HEK293 (cell line): ENCODE measurements at regions not wholly inside any gene's neighbourhood (a gene's known extent, or its start where the extent isn't known, plus 50 kb on each side); places are given as distances from the start of the nearest gene placed in this dataset.

Experiments
- CTCF ChIA-PET: fragments of 350-600 bp; formaldehyde crosslinking; extraction: SDS; loops from one replicate; lab custom pipeline; 2021; ENCODE audit warnings: antibody characterized with exemption; lab: Yijun Ruan, JAX
- POLR2A ChIA-PET: fragments of 300-600 bp; formaldehyde crosslinking; extraction: SDS; loops from one replicate; lab custom pipeline; 2020; ENCODE audit warnings: antibody characterized with exemption, inconsistent platforms; lab: Yijun Ruan, JAX
- H3K27ac ChIP-seq: fragments of 200-500 bp; sonication (Bioruptor generic); 2 replicates; pipeline ENCODE4 v1.5.1; 2014; ENCODE audit warnings: low read depth, low read length, control low read depth, inconsistent platforms; ENCODE audit errors: extremely low read depth
- H3K36me3 ChIP-seq, 2 experiments: fragments of 200-500 bp in 1 of 2; sonication (Bioruptor generic) in 1 of 2; 1 replicate in 1 of 2; 2 replicates in 1 of 2; pipeline ENCODE4 v1.5.1; 2014 to 2017; ENCODE audit warnings: inconsistent platforms in 2 of 2, low read length in 2 of 2; ENCODE audit not compliant: control insufficient read depth in 2 of 2, insufficient read depth in 1 of 2
- H3K4me1 ChIP-seq: fragments of 200-500 bp; sonication (Bioruptor generic); 2 replicates; pipeline ENCODE4 v1.5.1; 2014; ENCODE audit warnings: mild to moderate bottlenecking, low read length, inconsistent platforms; ENCODE audit not compliant: control insufficient read depth, insufficient read depth
- H3K4me3 ChIP-seq: 2 replicates; pipeline ENCODE4 v1.5.1; 2011; ENCODE audit warnings: low read depth, mild to moderate bottlenecking, control low read depth, low read length, moderate library complexity
- H3K9me3 ChIP-seq: fragments of 200-500 bp; sonication (Bioruptor generic); 2 replicates; pipeline ENCODE4 v1.5.1; 2014; ENCODE audit warnings: low read depth, low read length, inconsistent platforms; ENCODE audit not compliant: control insufficient read depth, insufficient read depth
- GLIS1 ChIP-seq: fragments of 450-650 bp; formaldehyde crosslinking; IDR thresholded peaks from 2 replicates; pipeline ENCODE4 v1.5.1; 2016; ENCODE audit warnings: missing biosample characterization, missing genetic modification characterization
- HOXC10 ChIP-seq: sonication (generic); formaldehyde crosslinking; IDR thresholded peaks from 2 replicates; pipeline ENCODE4 v1.8.1; 2023; ENCODE audit warnings: mild to moderate bottlenecking, missing genetic modification reagents
- PRDM10 ChIP-seq: fragments of 450-650 bp; formaldehyde crosslinking; IDR thresholded peaks from 2 replicates; pipeline ENCODE4 v1.5.1; 2016; ENCODE audit warnings: missing biosample characterization, missing genetic modification characterization
- PRDM4 ChIP-seq: fragments of 450-650 bp; formaldehyde crosslinking; IDR thresholded peaks from 2 replicates; pipeline ENCODE4 v1.5.1; 2017; ENCODE audit warnings: missing biosample characterization, missing genetic modification characterization
- ZBTB11 ChIP-seq: fragments of 450-650 bp; formaldehyde crosslinking; conservative IDR thresholded peaks from 2 replicates; pipeline ENCODE4 v1.5.1; 2016; ENCODE audit warnings: low read depth, missing biosample characterization, missing genetic modification characterization
- ZNF140 ChIP-seq: fragments of 450-650 bp; formaldehyde crosslinking; IDR thresholded peaks from 2 replicates; pipeline ENCODE4 v1.5.1; 2016; ENCODE audit warnings: missing biosample characterization, missing genetic modification characterization
- ZNF341 ChIP-seq: fragments of 450-650 bp; formaldehyde crosslinking; IDR thresholded peaks from 2 replicates; pipeline ENCODE4; 2016; ENCODE audit warnings: low read depth, missing biosample characterization, missing genetic modification characterization
- ZNF366 ChIP-seq: fragments of 450-650 bp; formaldehyde crosslinking; conservative IDR thresholded peaks from 2 replicates; pipeline ENCODE4 v1.5.1; 2016; ENCODE audit warnings: missing biosample characterization, missing genetic modification characterization
- ZNF426 ChIP-seq: fragments of 450-650 bp; formaldehyde crosslinking; IDR thresholded peaks from 2 replicates; pipeline ENCODE4 v1.5.1; 2017; ENCODE audit warnings: missing biosample characterization, missing genetic modification characterization, mild to moderate bottlenecking, inconsistent platforms, moderate library complexity
- ZNF548 ChIP-seq: fragments of 450-650 bp; formaldehyde crosslinking; IDR thresholded peaks from 2 replicates; pipeline ENCODE4 v1.5.1; 2016; ENCODE audit warnings: missing biosample characterization, missing genetic modification characterization
- ZNF664 ChIP-seq: fragments of 450-650 bp; formaldehyde crosslinking; IDR thresholded peaks from 2 replicates; pipeline ENCODE4 v1.5.1; 2016; ENCODE audit warnings: missing biosample characterization, missing genetic modification characterization
- ZNF837 ChIP-seq: fragments of 450-650 bp; formaldehyde crosslinking; IDR thresholded peaks from 2 replicates; pipeline ENCODE4 v1.5.1; 2016; ENCODE audit warnings: missing biosample characterization, missing genetic modification characterization

GRCh38 chr11:92325416-92325815 lies 100.8 kb downstream of the FAT3 start (continued):
- TF ChIP-seq ZBTB11: no peak
- TF ChIP-seq ZNF426 (tag by site-specific recombination): no peak

- CTCF ChIA-PET: interaction anchor here (5.2 kb wide), 1 partner anchor 12 kb away, joined by 31 read pairs; no protein-coding TSS in a partner anchor
- 0 out of 2 replicates have a peak, but pooled peaks have one; percentile 10 for TF ChIP-seq GLIS1 (tag by site-specific recombination)
- TF ChIP-seq ZNF341: peak; percentile 54
- TF ChIP-seq ZNF548 (tag by site-specific recombination): no peak
- TF ChIP-seq ZNF140: no peak
- TF ChIP-seq PRDM10 (tag by site-specific recombination): peak; percentile 19; the same call in 1 of the 2 replicates
- TF ChIP-seq HOXC10: no peak
- POLR2A ChIA-PET: no interaction called here
- no peaks in the 10 kb centered on the region for H3K9me3 ChIP-seq
- H3K4me1 ChIP-seq: peaks cover 13% of the 10 kb centered on the region; the same call in 1 of the 2 replicates
- no peak overlapping the region for H3K4me3 ChIP-seq
- no peaks in the 10 kb centered on the region for H3K36me3 ChIP-seq
- H3K27ac ChIP-seq: no peak overlapping the region
These were observed 104.5 kb downstream of the FAT3 start for GRCh38 chr11:92329137-92329536.

GRCh38 chr11:92329646-92330045 lies 105.0 kb downstream of the FAT3 start:
- Histone ChIP-seq H3K36me3 (no peaks in the 10 kb centered on the region), H3K4me3 (no peak overlapping the region), H3K9me3 (no peaks in the 10 kb centered on the region), H3K4me1 (peaks cover 13% of the 10 kb centered on the region; the same call in 1 of the 2 replicates), H3K27ac (no peak overlapping the region)
- TF ChIP-seq PRDM4 (tag by site-specific recombination): peak; percentile 91
- no peak for TF ChIP-seq ZNF837
- TF ChIP-seq ZNF664 (tag by site-specific recombination): no peak
- no peak for TF ChIP-seq ZNF366 (tag by site-specific recombination)
- POLR2A ChIA-PET: no interaction called here
- CTCF ChIA-PET: interaction anchor here (0.9 to 5.2 kb wide), 2 partner anchors 11 to 84 kb away, joined by 4 to 31 read pairs; no protein-coding TSS in a partner anchor
